ENCODE measurements at regions not wholly inside any gene's neighbourhood (a gene's known extent, or its start where the extent isn't known, plus 50 kb on each side); places are given as distances from the start of the nearest gene placed in this dataset.

- TF ChIP-seq CTCF (IDR thresholded peaks at IDR 0.05; ENCODE audit: control extremely low read depth in 1 of 3, insufficient read depth in 1 of 3, low read depth in 1 of 3, low read length in 3 of 3) (no peak), RNF2 (IDR thresholded peaks at IDR 0.05; ENCODE audit: borderline replicate concordance, low read depth, low read length, missing control alignments, poor library complexity, severe bottlenecking) (no peak), EZH2 (IDR thresholded peaks at IDR 0.05; ENCODE audit: low read depth, low read length, severe bottlenecking) (no peak), SP1 (IDR thresholded peaks at IDR 0.05; ENCODE audit: low read depth, low read length) (no peak), CEBPB (IDR thresholded peaks at IDR 0.05; ENCODE audit: low read depth, low read length) (no peak), POLR2AphosphoS5 (IDR thresholded peaks at IDR 0.05; ENCODE audit: low read depth, low read length) (no peak), POLR2A (IDR thresholded peaks at IDR 0.05; ENCODE audit: control extremely low read depth in 1 of 2, low read depth in 2 of 2, low read length in 2 of 2) (no peak), CHD2 (IDR thresholded peaks at IDR 0.05; ENCODE audit: low read length) (no peak), USF2 (IDR thresholded peaks at IDR 0.05; ENCODE audit: low read length) (no peak), EP300 (IDR thresholded peaks at IDR 0.05; ENCODE audit: borderline replicate concordance in 1 of 2, low read depth in 2 of 2, low read length in 2 of 2) (no peak), YY1 (IDR thresholded peaks at IDR 0.05; ENCODE audit: low read depth, low read length) (no peak), ATF2 (IDR thresholded peaks at IDR 0.05; ENCODE audit: low read length) (no peak), TAF1 (IDR thresholded peaks at IDR 0.05; ENCODE audit: low read depth, low read length) (no peak), MAFK (IDR thresholded peaks at IDR 0.05; ENCODE audit: low read depth, low read length) (no peak)
These were observed 334.5 kb upstream of the UMPS start for GRCh38 chr3:124395584-124396338.
